HCT116 (cell line): ENCODE measurements at regions not wholly inside any gene's neighbourhood (a gene's known extent, or its start where the extent isn't known, plus 50 kb on each side); places are given as distances from the start of the nearest gene placed in this dataset.

Experiments used
- CTCF ChIP-seq, 3 experiments: fragments of 200-600 bp in 1 of 3; sonication (generic) in 1 of 3; IDR thresholded peaks in 2 of 3; conservative IDR thresholded peaks in 1 of 3; 2 replicates each; pipeline ENCODE4 v1.5.1; 2012 to 2017; ENCODE audit warnings: low read depth in 2 of 3, low read length in 2 of 3, antibody characterized with exemption in 1 of 3, borderline replicate concordance in 1 of 3, control low read depth in 1 of 3, mild to moderate bottlenecking in 1 of 3, mixed read lengths in 1 of 3, mixed run types in 1 of 3, moderate library complexity in 1 of 3; ENCODE audit not compliant: insufficient read depth in 1 of 3
- ELF1 ChIP-seq: IDR thresholded peaks from 2 replicates; pipeline ENCODE4 v1.6.1; 2012; ENCODE audit warnings: low read depth, borderline replicate concordance
- EZH2 ChIP-seq: fragments of 200-600 bp; sonication (generic); IDR thresholded peaks from 2 replicates; pipeline ENCODE4 v1.6.1; 2017; ENCODE audit warnings: antibody characterized with exemption, mixed run types
- MAX ChIP-seq: IDR thresholded peaks from 2 replicates; pipeline ENCODE4 v1.6.1; 2012
- POLR2A ChIP-seq: IDR thresholded peaks from 2 replicates; pipeline ENCODE4 v1.7.0; 2011; ENCODE audit warnings: borderline replicate concordance; ENCODE audit not compliant: insufficient read depth, insufficient read length; ENCODE audit errors: extremely low read depth
- POLR2AphosphoS5 ChIP-seq: IDR thresholded peaks from 2 replicates; pipeline ENCODE4 v1.6.1; 2011; ENCODE audit warnings: mild to moderate bottlenecking, low read depth, low read length, moderate library complexity
- RAD21 ChIP-seq: IDR thresholded peaks from 2 replicates; pipeline ENCODE4 v1.6.1; 2012; ENCODE audit warnings: low read depth, mild to moderate bottlenecking
- REST ChIP-seq: IDR thresholded peaks from 2 replicates; pipeline ENCODE4 v1.6.1; 2012; ENCODE audit warnings: low read depth
- SRF ChIP-seq: IDR thresholded peaks from 2 replicates; pipeline ENCODE4 v1.6.1; 2012; ENCODE audit warnings: low read depth
- TCF7L2 ChIP-seq: IDR thresholded peaks from 2 replicates; pipeline ENCODE4 v1.7.0; 2011; ENCODE audit warnings: borderline replicate concordance, inconsistent platforms; ENCODE audit not compliant: insufficient read depth, insufficient read length; ENCODE audit errors: extremely low read depth
- YY1 ChIP-seq: IDR thresholded peaks from 2 replicates; pipeline ENCODE4 v1.6.1; 2011; ENCODE audit warnings: low read length, low read depth, moderate library complexity, mild to moderate bottlenecking; ENCODE audit not compliant: insufficient replicate concordance; ENCODE audit errors: extremely low read depth

- TF ChIP-seq POLR2AphosphoS5: no peak
- TF ChIP-seq CTCF (IDR thresholded peaks at IDR 0.05 in 2 of 3, conservative IDR thresholded peaks at IDR 0.05 in 1 of 3; ENCODE audit: borderline replicate concordance in 1 of 3, insufficient read depth in 1 of 3, low read depth in 2 of 3, low read length in 2 of 3): no peak
- no peak for TF ChIP-seq TCF7L2
- no peak for TF ChIP-seq MAX
- TF ChIP-seq POLR2A: no peak
- TF ChIP-seq EZH2: no peak
- TF ChIP-seq REST: no peak
- TF ChIP-seq SRF: no peak
- no peak for TF ChIP-seq RAD21
- no peak for TF ChIP-seq YY1
- no peak for TF ChIP-seq ELF1
These were observed 1029.5 kb downstream of the MCTP2 start for GRCh38 chr15:95260856-95261255.
